HG02840 (cell line): ENCODE measurements at regions not wholly inside any gene's neighbourhood (a gene's known extent, or its start where the extent isn't known, plus 50 kb on each side); places are given as distances from the start of the nearest gene placed in this dataset.

Experiments used
- ATAC-seq: cut with Tn5 transposase; IDR thresholded peaks from one replicate; pipeline ENCODE4 v1.9.1; 2021; ENCODE audit warnings: mild to moderate bottlenecking, moderate library complexity, moderate number of reproducible peaks; ENCODE audit not compliant: unreplicated experiment, low FRiP score

DNA sequence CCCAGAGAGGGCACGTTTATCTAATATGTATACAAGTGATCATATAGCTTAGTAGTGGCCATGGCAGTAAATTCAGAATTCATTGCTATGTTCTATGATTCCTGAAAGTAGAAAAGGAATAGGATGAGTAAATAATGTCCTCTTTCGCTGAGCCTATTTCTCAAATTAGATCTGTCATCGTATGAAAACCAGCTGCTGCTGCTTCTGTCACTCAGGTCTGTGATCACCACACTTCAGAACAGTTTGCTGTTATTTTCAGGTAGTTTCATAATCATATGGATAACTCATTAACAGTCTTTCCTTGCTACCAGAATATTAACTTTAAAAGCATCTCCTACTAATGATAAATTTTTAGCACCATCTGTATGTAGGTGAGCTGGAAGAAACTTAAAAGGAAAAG is 289.1 kb upstream of the AZI2 start:
- peak; percentile 55 for ATAC-seq

DNA sequence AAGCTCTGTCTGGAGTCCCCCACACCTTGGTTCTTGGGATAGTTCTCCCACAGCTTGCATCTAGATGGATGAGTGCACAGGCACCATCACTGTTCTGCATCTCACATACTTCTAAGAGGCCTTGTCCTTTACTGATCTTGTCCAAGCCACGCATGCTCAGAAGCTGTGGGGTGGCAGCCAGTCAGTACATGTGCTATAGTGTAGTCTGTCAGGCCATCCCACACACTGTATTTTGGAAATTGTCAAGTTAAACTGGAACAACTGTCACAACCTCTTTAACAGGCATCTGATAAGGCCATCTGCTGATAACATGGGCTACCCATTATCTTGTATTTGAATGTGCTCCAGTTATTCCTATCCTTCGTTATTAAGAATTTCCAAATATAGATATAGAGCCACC is 296.5 kb upstream of the AZI2 start:
- ATAC-seq = no peak

DNA sequence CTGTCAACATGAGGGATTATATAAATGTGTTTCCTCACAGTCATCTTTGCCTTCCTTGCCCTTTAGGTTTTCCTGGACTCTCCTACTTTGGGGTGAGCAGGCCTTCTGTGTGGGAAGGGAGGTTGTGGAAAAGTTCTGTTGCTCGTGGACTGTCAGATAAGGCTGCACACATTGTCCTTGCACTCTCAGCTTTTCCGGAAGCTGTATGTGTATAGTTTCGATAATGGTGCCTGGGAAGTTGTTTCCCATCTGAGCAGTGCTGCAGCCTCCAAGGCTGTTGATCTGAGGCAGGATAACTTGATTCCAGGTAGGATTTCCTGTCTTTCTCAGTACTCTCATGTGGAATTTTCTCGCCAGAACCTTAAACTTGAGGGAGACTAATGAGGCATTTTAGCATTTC is 297.8 kb upstream of the AZI2 start:
- no peak for ATAC-seq

DNA sequence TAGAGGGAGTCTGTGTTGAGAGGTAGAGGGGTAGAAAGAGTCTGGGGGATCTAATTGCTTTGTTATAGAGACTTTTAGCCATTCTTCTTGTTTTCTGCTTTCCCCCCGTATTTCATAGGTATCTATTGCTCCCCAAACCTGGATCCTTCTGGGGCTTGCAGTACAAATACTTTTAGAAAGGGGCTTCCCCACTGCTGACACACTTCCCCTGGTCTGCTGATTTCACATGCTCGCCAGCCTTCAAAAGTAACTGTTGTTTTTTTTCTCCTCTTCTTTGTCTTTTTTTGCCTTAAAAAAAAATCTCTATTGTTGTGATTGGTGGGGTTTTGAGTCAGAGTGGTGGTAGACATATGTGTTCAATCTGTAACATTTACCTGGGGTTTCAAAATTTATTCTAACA is 300.6 kb upstream of the AZI2 start:
- no peak for ATAC-seq

DNA sequence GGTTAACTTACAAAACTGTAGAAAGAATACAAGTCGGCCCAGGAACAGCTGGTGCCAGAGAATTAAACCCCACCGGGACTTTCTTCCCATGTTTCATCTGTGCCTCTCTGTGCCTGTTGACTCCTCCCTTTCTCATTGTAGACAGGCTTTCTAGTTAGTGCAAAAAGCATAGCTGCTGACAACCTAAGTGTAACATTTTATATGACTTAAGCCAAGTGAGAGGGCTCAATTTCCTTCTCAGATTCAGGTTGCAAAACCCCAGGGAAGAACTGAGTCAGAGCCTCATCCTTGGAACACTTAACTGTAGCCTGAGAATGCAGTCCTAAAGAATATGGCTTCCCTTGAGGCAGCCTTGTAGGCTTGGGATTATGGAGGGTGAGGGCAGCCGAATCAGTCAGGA is 302.5 kb upstream of the AZI2 start:
- no peak for ATAC-seq

DNA sequence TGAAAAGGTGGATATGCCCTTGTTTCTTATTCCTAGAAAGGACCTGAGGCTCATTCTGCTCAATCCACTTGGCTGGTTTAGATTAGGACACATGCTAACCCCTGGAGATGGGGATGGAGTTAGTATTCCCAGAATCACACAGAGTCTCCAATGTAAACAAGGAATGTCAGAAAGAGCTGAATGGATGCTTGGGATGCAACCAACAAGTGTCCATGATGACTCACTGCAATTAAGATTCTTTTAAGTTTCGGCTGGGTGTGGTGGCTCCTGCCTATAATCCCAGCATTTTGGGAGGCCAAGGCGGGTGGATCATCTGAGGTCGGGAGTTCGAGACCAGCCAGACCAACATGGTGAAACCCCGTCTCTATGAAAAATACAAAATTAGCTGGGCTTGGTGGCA is 315.5 kb upstream of the AZI2 start:
- ATAC-seq = no peak

DNA sequence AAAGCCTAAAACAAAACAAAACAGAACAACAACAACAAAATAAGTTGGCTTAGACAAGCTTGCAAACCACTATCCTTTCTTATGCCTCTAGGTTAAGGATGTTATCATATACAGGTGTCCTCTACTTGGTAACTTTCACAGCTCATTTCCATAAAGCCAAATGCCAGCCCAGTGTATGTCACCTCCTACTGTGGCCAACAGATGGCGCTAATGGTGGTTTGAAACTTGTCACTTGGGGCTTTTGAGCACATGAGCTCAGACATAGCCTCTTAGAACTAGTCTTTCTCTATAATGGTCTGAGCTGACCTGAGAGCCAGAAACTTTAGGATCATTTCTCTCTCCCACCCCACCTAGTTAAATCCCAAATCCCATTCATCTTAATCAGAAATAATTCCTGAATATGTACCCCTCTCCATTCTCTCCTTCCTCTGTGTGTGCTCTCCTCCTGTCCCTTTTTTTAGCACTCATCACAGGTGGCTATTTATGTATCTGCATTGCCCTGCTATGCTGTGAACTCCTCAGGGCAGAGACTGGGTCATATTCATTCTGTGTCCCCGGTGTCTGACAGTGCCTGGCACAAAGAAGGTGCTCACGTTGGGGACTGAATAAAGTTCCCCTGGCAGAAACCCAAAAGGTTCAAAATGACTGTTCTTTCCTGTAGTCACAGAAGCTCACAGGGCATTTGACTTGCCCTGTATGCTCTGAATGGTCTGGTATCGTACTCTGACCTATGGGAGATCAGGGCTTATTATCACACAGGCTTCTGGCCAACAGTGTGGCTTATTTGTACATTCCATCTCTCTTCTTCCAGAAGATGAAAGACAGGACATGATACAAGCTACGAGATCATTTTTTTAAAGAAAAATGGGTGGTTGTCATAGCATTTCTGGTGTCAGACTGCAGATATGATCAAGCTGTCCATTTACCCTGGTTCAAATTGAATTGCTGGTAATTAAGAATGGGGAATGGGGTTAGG is 319.3 kb upstream of the AZI2 start:
- ATAC-seq = peak; percentile 93

DNA sequence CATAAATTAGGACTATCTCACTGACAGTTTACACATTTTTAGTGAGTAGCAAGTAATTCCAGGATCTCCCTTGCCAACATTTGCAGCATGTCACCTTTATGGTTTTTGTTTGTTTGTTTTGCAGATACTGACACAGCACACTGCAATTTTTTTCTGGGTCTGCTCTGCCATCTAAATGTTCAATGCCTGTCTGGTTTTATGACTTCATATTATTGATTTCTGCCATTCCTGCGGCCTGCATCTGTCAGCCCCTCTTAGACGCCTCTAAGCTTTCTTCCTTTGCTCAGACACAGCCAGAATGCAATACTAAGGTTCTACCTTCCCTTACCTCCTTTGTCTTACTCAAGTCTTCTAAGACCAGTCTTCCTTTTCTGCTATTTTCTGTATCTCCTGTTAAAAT is 321.2 kb upstream of the AZI2 start:
- no peak for ATAC-seq

DNA sequence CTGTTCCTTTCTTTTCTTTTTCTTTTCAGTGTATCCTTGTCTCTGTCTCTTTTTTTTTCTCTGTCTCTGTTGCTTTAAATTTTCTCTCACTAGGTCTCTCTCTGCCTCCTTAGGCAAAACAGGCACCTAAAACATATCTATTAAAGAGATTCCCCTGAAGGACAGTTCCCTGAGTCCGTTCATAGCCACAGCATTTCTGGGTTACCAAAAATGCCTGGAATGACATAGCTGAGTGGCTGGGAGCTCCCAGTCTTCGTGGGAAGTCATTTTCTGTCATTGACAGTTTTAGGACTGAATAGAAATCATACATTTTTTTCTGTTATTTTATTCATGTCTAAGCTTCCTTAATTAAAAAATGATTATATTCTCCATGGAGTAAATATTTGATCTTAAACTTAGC is 323.8 kb upstream of the AZI2 start:
- no peak for ATAC-seq

DNA sequence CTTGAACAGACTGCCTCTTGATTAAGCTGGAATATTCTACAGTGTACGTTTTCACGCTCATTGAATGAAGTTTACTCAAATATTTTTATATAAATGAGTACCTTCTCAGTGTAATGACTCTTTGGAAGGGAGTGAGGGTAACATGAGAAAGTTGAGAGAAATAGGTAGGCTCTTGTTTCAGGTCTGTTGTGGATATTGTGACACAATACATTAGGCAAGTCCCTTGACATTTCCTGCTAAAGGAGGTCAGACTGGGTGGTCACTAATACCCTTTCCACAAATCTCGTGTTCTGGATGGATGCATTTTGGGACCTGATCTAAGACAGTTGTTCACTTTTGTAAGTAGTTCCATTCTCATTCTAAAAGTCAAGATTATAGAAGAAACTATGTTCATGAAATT is 324.8 kb upstream of the AZI2 start:
- no peak for ATAC-seq

DNA sequence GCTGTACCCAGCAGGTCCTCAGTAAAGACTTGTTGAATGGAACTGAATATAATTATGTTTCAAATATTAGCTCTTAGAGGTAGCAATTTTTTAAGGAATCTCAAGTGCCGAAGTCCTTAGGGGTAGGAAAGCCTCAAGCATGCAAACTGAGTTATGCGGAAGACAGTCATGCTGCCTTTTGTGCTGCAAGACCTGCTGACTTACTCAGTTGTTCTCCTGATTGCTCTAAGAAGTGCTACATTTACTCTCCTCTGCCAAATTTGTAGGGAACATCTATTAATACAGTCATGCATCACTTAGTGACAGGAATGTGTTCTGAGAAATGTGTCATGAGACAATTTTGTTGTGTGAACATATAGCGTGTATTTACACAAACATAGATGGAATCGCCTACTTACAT is 325.6 kb upstream of the AZI2 start:
- ATAC-seq = no peak

DNA sequence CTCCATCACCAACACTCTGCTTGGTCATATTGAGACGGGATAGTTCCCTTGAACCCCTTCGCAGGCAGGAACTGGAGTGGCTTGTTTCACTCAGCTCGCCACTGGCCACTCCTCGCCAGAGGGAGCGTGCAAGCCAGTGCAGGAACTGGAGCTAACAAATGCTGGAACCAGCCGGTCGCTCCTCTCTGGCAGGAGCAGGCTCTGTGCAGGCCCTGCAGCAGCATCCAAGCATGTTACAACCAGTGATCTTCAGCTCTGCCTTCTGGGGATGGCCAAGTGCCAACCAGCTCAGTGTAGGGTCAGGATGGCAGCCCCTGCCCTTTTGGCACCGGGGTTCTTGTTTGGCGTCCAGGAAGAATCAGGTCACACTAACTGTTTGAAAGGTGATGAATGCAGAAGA is 329.0 kb upstream of the AZI2 start:
- ATAC-seq = no peak

DNA sequence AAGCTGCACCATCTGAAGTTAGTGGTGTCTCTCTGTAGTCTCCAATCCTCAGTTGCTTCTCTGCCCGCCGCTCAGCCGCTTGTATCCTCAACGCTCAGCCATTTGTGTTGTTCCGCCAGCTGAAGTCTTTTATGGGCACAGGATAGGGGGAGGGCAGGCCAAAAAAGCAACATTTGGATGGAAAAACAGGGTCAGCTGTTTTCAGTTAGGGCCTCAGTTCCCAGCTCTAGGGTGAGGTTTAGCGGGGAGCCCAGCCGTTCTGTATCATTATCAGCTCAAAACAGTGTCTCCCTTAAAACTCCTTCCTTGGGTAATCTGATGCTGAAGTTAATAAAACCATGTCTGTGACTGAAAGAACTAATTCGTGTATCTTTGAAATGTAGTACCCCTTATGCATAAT is 329.5 kb upstream of the AZI2 start:
- no peak for ATAC-seq

DNA sequence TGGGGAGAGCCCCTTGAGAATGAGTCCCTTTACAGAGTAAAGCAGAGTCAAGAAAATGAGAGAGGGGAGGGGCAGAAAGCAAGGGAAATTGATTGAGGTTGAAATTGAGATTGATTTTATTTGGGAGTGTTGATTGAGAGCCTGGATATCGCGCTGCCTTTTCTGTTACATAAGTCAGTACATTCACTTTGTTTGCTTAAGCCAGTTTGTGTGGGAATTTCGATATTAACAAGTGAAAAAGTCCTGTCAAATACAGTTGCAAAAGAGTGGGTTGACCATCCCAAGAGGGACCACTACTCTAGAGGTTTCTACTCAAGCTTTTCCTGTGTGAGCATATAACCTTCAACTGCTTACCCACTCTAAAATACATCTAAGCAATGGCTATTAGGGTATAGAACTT is 331.4 kb upstream of the AZI2 start:
- ATAC-seq = no peak

DNA sequence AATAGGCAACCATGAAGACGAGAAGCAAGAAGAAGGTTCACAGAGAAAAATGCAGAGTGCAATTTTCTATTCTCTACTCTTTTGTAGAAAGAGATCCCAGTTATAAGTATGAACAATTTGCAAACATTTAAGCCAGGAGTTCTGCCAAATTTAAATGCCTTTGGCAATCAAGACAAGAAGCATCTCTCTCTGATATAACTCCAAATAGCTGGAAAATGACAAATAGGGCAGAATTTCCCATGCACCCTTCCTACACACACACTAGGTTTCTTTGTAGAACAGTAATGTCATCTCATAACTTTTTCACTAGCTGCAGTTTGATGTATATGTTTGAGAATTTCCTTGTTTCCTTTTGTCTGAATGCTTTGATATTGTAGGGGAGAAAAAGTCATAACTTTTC is 333.5 kb upstream of the AZI2 start:
- ATAC-seq = no peak

DNA sequence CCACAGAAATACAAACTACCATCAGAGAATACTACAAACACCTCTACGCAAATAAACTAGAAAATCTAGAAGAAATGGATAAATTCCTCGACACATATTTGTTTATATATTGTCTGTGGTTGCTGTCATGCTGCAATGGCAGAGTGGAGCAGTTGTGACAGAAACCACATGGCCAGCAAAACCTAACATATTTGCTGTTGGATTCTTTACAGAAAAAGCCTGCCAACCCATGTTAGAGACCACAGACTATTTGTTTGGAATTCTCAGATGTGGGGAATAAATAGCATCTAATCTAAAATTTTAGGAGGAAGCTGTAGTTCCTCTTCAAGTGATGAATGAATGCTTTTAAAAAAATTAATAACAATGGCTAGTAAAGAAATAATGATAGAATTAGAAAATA is 341.6 kb upstream of the AZI2 start:
- no peak for ATAC-seq

DNA sequence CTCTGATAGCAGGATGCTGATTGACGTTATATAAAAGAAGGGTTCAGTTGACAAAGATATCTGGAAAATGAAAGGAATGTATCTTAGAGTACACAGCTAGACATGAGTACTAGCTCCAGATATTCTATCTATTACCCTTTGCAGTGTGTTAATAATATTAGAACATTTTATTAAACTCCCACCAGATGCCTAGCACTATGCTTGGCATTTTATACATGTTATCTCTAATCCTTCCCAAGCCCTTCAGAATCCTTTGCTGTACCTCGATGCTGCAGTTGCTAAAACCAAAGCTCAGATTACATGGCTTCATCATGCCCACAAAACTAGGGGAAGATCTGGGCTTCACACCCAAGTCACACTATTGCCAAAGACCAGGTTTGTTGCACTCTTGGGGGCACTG is 350.1 kb upstream of the AZI2 start:
- ATAC-seq = no peak

DNA sequence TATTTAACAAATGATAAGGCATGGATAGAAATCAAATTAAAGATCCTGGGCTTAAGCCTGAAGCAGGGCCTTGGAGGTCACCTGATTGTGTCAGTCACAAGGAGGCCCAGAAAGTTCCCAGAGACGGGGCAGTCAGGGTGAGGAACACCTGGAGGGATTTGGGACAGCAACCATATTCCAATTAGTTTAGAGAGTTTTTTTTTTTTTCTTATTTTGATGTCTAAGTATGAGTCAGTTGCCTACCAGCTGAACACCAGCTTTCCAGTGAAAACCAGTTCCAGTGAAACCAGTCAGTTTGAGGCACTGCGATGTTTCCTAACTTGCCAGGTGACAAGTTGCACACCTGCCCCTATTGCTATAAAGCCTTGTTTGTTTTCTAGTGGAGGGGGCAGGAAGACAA is 350.7 kb upstream of the AZI2 start:
- ATAC-seq = no peak

DNA sequence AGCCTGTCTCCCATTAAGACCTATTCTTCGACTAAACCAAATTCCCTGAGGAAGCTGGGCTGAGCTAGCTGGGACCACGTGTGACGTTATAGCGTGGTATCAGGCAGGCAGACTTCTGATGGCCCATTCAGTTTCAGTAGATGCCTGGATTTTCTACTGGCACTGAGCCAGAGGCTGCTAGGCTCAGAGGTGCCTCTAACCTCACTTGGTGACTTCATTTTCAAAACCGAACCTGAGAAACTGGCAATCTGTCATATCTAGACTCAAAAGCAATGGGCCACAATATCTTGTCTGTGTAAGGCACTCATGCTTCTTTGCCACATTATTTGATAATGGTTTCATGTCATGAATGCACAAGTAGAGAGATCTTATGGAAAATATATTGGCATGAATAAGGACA is 352.1 kb upstream of the AZI2 start:
- no peak for ATAC-seq

DNA sequence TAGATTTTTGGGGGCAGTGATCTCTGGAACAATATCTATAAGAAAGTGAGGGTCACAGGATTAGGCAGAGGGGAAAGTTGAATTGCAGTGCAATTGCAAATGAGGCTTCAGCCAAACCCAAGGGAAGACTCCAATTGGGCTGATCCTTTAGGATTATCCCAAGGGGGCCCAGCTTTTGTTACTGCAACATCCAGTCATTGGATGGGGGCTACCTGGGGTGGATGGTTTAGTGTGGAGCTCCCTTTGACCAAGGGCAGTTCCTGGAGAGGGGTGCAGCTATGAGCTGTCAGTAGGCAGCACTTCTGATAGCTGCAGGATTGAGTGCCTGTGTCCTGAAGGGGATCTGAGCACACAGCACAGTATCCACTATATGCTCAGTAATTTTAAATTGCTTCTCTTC is 355.2 kb upstream of the AZI2 start:
- no peak for ATAC-seq

DNA sequence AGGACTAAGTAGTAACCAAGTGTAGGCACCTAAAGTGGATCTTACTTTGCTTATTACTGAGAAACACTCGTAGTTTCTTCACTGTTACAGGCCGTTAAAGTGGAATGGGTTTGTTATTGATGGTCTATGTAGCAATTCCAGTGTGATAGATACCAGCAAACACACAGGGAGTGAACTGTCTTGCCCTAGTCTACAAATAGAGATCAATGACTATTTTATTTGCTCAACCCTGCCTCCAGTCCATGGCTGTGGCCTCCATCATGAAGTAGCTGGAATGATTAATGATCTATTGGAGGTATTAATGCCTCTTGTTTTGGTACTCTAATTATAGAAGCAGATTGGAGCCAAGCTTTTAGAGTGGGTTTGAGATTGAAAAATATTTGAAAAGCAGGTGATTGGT is 362.7 kb upstream of the AZI2 start:
- ATAC-seq = no peak

DNA sequence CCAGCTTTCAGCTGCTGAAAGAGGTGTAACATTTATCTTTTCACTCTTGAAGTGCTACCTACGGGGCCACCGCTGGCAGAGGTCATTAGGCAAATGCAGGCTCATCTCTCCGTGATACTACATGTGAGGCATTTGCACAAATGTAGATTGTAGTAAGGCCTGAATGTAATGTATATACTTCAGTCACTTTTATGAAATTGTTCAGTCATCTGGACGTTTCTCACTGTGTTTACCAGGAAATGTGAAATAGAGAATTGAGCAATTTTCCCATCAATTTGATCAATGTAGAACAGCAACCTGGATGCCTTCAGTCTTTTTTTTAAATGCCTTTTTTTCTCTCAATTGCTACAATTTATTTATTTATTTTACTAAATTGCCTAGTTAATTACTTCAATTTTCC is 368.3 kb upstream of the AZI2 start:
- no peak for ATAC-seq
